ENCODE measurements at regions not wholly inside any gene's neighbourhood (a gene's known extent, or its start where the extent isn't known, plus 50 kb on each side); places are given as distances from the start of the nearest gene placed in this dataset.

GRCh38 chr14:46034305-46034704 is 617.3 kb downstream of the RPL10L start:
- Mint-ChIP-seq H3K4me1 (ENCODE audit: low read depth, unreplicated experiment) (no peaks in the 10 kb centered on the region), H3K4me3 (ENCODE audit: low read depth, unreplicated experiment) (no peak overlapping the region), H3K36me3 (ENCODE audit: insufficient read depth, unreplicated experiment) (no peaks in the 10 kb centered on the region), H3K27me3 (ENCODE audit: unreplicated experiment) (no peaks in the 10 kb centered on the region), H3K27ac (ENCODE audit: unreplicated experiment) (no peak overlapping the region), H3K9me3 (ENCODE audit: low read depth, unreplicated experiment) (peaks cover 3% of the 10 kb centered on the region)
- CTCF ChIA-PET: no interaction called here
- TF ChIP-seq, protein P1, sequence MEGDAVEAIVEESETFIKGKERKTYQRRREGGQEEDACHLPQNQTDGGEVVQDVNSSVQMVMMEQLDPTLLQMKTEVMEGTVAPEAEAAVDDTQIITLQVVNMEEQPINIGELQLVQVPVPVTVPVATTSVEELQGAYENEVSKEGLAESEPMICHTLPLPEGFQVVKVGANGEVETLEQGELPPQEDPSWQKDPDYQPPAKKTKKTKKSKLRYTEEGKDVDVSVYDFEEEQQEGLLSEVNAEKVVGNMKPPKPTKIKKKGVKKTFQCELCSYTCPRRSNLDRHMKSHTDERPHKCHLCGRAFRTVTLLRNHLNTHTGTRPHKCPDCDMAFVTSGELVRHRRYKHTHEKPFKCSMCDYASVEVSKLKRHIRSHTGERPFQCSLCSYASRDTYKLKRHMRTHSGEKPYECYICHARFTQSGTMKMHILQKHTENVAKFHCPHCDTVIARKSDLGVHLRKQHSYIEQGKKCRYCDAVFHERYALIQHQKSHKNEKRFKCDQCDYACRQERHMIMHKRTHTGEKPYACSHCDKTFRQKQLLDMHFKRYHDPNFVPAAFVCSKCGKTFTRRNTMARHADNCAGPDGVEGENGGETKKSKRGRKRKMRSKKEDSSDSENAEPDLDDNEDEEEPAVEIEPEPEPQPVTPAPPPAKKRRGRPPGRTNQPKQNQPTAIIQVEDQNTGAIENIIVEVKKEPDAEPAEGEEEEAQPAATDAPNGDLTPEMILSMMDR (IDR thresholded peaks at IDR 0.05; ENCODE audit: unreplicated experiment): no peak
- no TSS peak for BruUV-seq (replicated peaks)
- no peak for DNase-seq
- intact Hi-C loops (cut with micrococcal nuclease; ENCODE audit: unreplicated experiment): no loop called here

GRCh38 chr14:46018846-46019420 is 632.6 kb downstream of the RPL10L start:
- TF ChIP-seq, protein P1 (IDR thresholded peaks at IDR 0.05; ENCODE audit: unreplicated experiment): no peak
- intact Hi-C loops (cut with micrococcal nuclease; ENCODE audit: unreplicated experiment): no loop called here
- Mint-ChIP-seq H3K4me3 (ENCODE audit: low read depth, unreplicated experiment) (no peak overlapping the region), H3K36me3 (ENCODE audit: insufficient read depth, unreplicated experiment) (no peaks in the 10 kb centered on the region), H3K4me1 (ENCODE audit: low read depth, unreplicated experiment) (no peaks in the 10 kb centered on the region), H3K27me3 (ENCODE audit: unreplicated experiment) (no peaks in the 10 kb centered on the region), H3K27ac (ENCODE audit: unreplicated experiment) (no peak overlapping the region), H3K9me3 (ENCODE audit: low read depth, unreplicated experiment) (peaks cover 14% of the 10 kb centered on the region)
- CTCF ChIA-PET: no interaction called here
- DNase-seq: no peak
- no TSS peak for BruUV-seq (replicated peaks)

- intact Hi-C loops (cut with micrococcal nuclease; ENCODE audit: unreplicated experiment): no loop called here
- Mint-ChIP-seq H3K36me3 (ENCODE audit: insufficient read depth, unreplicated experiment) (no peaks in the 10 kb centered on the region), H3K9me3 (ENCODE audit: low read depth, unreplicated experiment) (peaks cover 6% of the 10 kb centered on the region), H3K27me3 (ENCODE audit: unreplicated experiment) (no peaks in the 10 kb centered on the region), H3K27ac (ENCODE audit: unreplicated experiment) (no peak overlapping the region), H3K4me1 (ENCODE audit: low read depth, unreplicated experiment) (no peaks in the 10 kb centered on the region), H3K4me3 (ENCODE audit: low read depth, unreplicated experiment) (no peak overlapping the region)
- DNase-seq: no peak
- CTCF ChIA-PET: no interaction called here
- no TSS peak for BruUV-seq (replicated peaks)
- TF ChIP-seq, protein P1 (IDR thresholded peaks at IDR 0.05; ENCODE audit: unreplicated experiment): no peak
These were observed 643.2 kb downstream of the RPL10L start for GRCh38 chr14:46008348-46008747.

GRCh38 chr14:45998554-45998953 is 653.0 kb downstream of the RPL10L start:
- H3K27ac Mint-ChIP-seq (ENCODE audit: unreplicated experiment): no peak overlapping the region
- CTCF ChIA-PET: no interaction called here
- H3K4me1 Mint-ChIP-seq (ENCODE audit: low read depth, unreplicated experiment): no peaks in the 10 kb centered on the region
- no peak for DNase-seq
- H3K27me3 Mint-ChIP-seq (ENCODE audit: unreplicated experiment): no peaks in the 10 kb centered on the region
- BruUV-seq (replicated peaks): no TSS peak
- intact Hi-C loops (cut with micrococcal nuclease; ENCODE audit: unreplicated experiment): no loop called here
- H3K36me3 Mint-ChIP-seq (ENCODE audit: insufficient read depth, unreplicated experiment): no peaks in the 10 kb centered on the region
- TF ChIP-seq, protein P1 (IDR thresholded peaks at IDR 0.05; ENCODE audit: unreplicated experiment): no peak
- no peaks in the 10 kb centered on the region for H3K9me3 Mint-ChIP-seq (ENCODE audit: low read depth, unreplicated experiment)
- H3K4me3 Mint-ChIP-seq (ENCODE audit: low read depth, unreplicated experiment): no peak overlapping the region

Measured in Calu3 (cell line).